ENCODE measurements at regions not wholly inside any gene's neighbourhood (a gene's known extent, or its start where the extent isn't known, plus 50 kb on each side); places are given as distances from the start of the nearest gene placed in this dataset.

GRCh38 chr2:765369-765768, 88.2 kb upstream of the TMEM18 start (continued):
- TF ChIP-seq CHD7 (IDR thresholded peaks at IDR 0.05; ENCODE audit: insufficient replicate concordance, low read length) (no peak), SUZ12 (IDR thresholded peaks at IDR 0.05; ENCODE audit: low read length) (no peak), HDAC6 (IDR thresholded peaks at IDR 0.05; ENCODE audit: low read depth, low read length) (no peak), E2F6 (IDR thresholded peaks at IDR 0.05) (no peak)
